ENCODE measurements at regions not wholly inside any gene's neighbourhood (a gene's known extent, or its start where the extent isn't known, plus 50 kb on each side); places are given as distances from the start of the nearest gene placed in this dataset.

GRCh38 chr4:89537281-89537680 is 229.7 kb upstream of the GPRIN3 start:
- Histone ChIP-seq H3K23ac (ENCODE audit: low read length) (no peak overlapping the region), H3K36me3 (ENCODE audit: control insufficient read depth, insufficient read depth, low read length) (no peaks in the 10 kb centered on the region), H3K27me3 (ENCODE audit: insufficient read depth, low read length, poor library complexity) (no peaks in the 10 kb centered on the region), H3K56ac (ENCODE audit: low read length) (no peak overlapping the region), H2BK120ac (ENCODE audit: low read depth, low read length) (no peak overlapping the region), H2AK5ac (ENCODE audit: low read length) (no peak overlapping the region), H3K4me1 (ENCODE audit: control insufficient read depth, low read depth, low read length) (no peaks in the 10 kb centered on the region), H3K79me1 (ENCODE audit: low read length) (no peaks in the 10 kb centered on the region), H3K27ac (ENCODE audit: low read depth, low read length) (no peak overlapping the region), H3K79me2 (ENCODE audit: control insufficient read depth, insufficient read depth, low read length) (no peaks in the 10 kb centered on the region), H3K9ac (ENCODE audit: low read length) (no peak overlapping the region), H3K18ac (ENCODE audit: low read length) (no peak overlapping the region), H2BK15ac (replicated peaks; ENCODE audit: low read depth) (no peak overlapping the region), H2BK5ac (ENCODE audit: low read length) (no peak overlapping the region), H3K4ac (ENCODE audit: low read depth, low read length) (no peak overlapping the region), H4K5ac (ENCODE audit: low read length) (no peak overlapping the region), H3K4me2 (ENCODE audit: low read length) (no peak overlapping the region), H3K4me3 (ENCODE audit: low read length) (no peak overlapping the region), H4K8ac (ENCODE audit: low read depth, low read length) (no peak overlapping the region)
- DNase-seq, result no peak
- WGBS (ENCODE audit: extremely low coverage, insufficient coverage, low lambda C conversion rate), result 100% methylated on average over 1 of the region's 1 CpG

- Histone ChIP-seq H3K4ac (ENCODE audit: low read depth, low read length) (no peak overlapping the region), H3K56ac (ENCODE audit: low read length) (no peak overlapping the region), H3K27me3 (ENCODE audit: insufficient read depth, low read length, poor library complexity) (no peaks in the 10 kb centered on the region), H3K27ac (ENCODE audit: low read depth, low read length) (no peak overlapping the region), H2AK5ac (ENCODE audit: low read length) (no peak overlapping the region), H2BK120ac (ENCODE audit: low read depth, low read length) (no peak overlapping the region), H3K23ac (ENCODE audit: low read length) (no peak overlapping the region), H3K4me1 (ENCODE audit: control insufficient read depth, low read depth, low read length) (no peaks in the 10 kb centered on the region), H3K9ac (ENCODE audit: low read length) (no peak overlapping the region), H2BK15ac (replicated peaks; ENCODE audit: low read depth) (no peak overlapping the region), H3K36me3 (ENCODE audit: control insufficient read depth, insufficient read depth, low read length) (no peaks in the 10 kb centered on the region), H3K79me1 (ENCODE audit: low read length) (no peaks in the 10 kb centered on the region), H3K79me2 (ENCODE audit: control insufficient read depth, insufficient read depth, low read length) (no peaks in the 10 kb centered on the region), H3K4me3 (ENCODE audit: low read length) (no peak overlapping the region), H4K8ac (ENCODE audit: low read depth, low read length) (no peak overlapping the region), H2BK5ac (ENCODE audit: low read length) (no peak overlapping the region), H3K18ac (ENCODE audit: low read length) (no peak overlapping the region), H4K5ac (ENCODE audit: low read length) (no peak overlapping the region), H3K4me2 (ENCODE audit: low read length) (no peak overlapping the region)
- no peak for DNase-seq
- no CpG with 5 or more reads among the region's 3 CpGs for WGBS (ENCODE audit: extremely low coverage, insufficient coverage, low lambda C conversion rate)
These were observed 227.7 kb upstream of the GPRIN3 start for GRCh38 chr4:89535251-89535650.

GRCh38 chr4:89534356-89534755 is 226.8 kb upstream of the GPRIN3 start:
- Histone ChIP-seq H3K27ac (ENCODE audit: low read depth, low read length) (no peak overlapping the region), H2BK5ac (ENCODE audit: low read length) (no peak overlapping the region), H4K5ac (ENCODE audit: low read length) (no peak overlapping the region), H3K4ac (ENCODE audit: low read depth, low read length) (no peak overlapping the region), H2BK120ac (ENCODE audit: low read depth, low read length) (no peak overlapping the region), H3K79me2 (ENCODE audit: control insufficient read depth, insufficient read depth, low read length) (no peaks in the 10 kb centered on the region), H3K4me2 (ENCODE audit: low read length) (no peak overlapping the region), H3K9ac (ENCODE audit: low read length) (no peak overlapping the region), H2BK15ac (replicated peaks; ENCODE audit: low read depth) (no peak overlapping the region), H3K4me1 (ENCODE audit: control insufficient read depth, low read depth, low read length) (no peaks in the 10 kb centered on the region), H3K79me1 (ENCODE audit: low read length) (no peaks in the 10 kb centered on the region), H3K23ac (ENCODE audit: low read length) (no peak overlapping the region), H4K8ac (ENCODE audit: low read depth, low read length) (no peak overlapping the region), H3K27me3 (ENCODE audit: insufficient read depth, low read length, poor library complexity) (no peaks in the 10 kb centered on the region), H3K4me3 (ENCODE audit: low read length) (no peak overlapping the region), H3K18ac (ENCODE audit: low read length) (no peak overlapping the region), H3K56ac (ENCODE audit: low read length) (no peak overlapping the region), H2AK5ac (ENCODE audit: low read length) (no peak overlapping the region), H3K36me3 (ENCODE audit: control insufficient read depth, insufficient read depth, low read length) (no peaks in the 10 kb centered on the region)
- no peak for DNase-seq

GRCh38 chr4:89531932-89532640 is 224.5 kb upstream of the GPRIN3 start:
- H4K8ac ChIP-seq (ENCODE audit: low read depth, low read length), result no peak overlapping the region
- DNase-seq, result no peak
- no CpG with 5 or more reads among the region's 2 CpGs for WGBS (ENCODE audit: extremely low coverage, insufficient coverage, low lambda C conversion rate)

GRCh38 chr4:89528526-89529133 is 221.0 kb upstream of the GPRIN3 start:
- Histone ChIP-seq H3K4ac (ENCODE audit: low read depth, low read length) (no peak overlapping the region), H2AK5ac (ENCODE audit: low read length) (no peak overlapping the region), H3K18ac (ENCODE audit: low read length) (no peak overlapping the region), H4K8ac (ENCODE audit: low read depth, low read length) (no peak overlapping the region), H3K4me1 (ENCODE audit: control insufficient read depth, low read depth, low read length) (no peaks in the 10 kb centered on the region), H3K79me1 (ENCODE audit: low read length) (no peaks in the 10 kb centered on the region), H2BK5ac (ENCODE audit: low read length) (no peak overlapping the region), H4K5ac (ENCODE audit: low read length) (no peak overlapping the region), H2BK15ac (replicated peaks; ENCODE audit: low read depth) (no peak overlapping the region), H3K23ac (ENCODE audit: low read length) (no peak overlapping the region), H3K79me2 (ENCODE audit: control insufficient read depth, insufficient read depth, low read length) (no peaks in the 10 kb centered on the region), H3K27ac (ENCODE audit: low read depth, low read length) (no peak overlapping the region), H3K9ac (ENCODE audit: low read length) (no peak overlapping the region), H3K4me2 (ENCODE audit: low read length) (no peak overlapping the region), H3K4me3 (ENCODE audit: low read length) (no peak overlapping the region), H3K56ac (ENCODE audit: low read length) (no peak overlapping the region), H3K36me3 (ENCODE audit: control insufficient read depth, insufficient read depth, low read length) (no peaks in the 10 kb centered on the region), H3K27me3 (ENCODE audit: insufficient read depth, low read length, poor library complexity) (no peaks in the 10 kb centered on the region), H2BK120ac (ENCODE audit: low read depth, low read length) (no peak overlapping the region)
- WGBS (ENCODE audit: extremely low coverage, insufficient coverage, low lambda C conversion rate), result no CpG with 5 or more reads among the region's 4 CpGs
- DNase-seq, result no peak

More at GRCh38 chr4:89531932-89532640, 224.5 kb upstream of the GPRIN3 start:
- Histone ChIP-seq H2BK5ac (ENCODE audit: low read length) (no peak overlapping the region), H3K56ac (ENCODE audit: low read length) (no peak overlapping the region), H3K23ac (ENCODE audit: low read length) (no peak overlapping the region), H3K4me1 (ENCODE audit: control insufficient read depth, low read depth, low read length) (no peaks in the 10 kb centered on the region), H3K27me3 (ENCODE audit: insufficient read depth, low read length, poor library complexity) (no peaks in the 10 kb centered on the region), H2BK120ac (ENCODE audit: low read depth, low read length) (no peak overlapping the region), H3K18ac (ENCODE audit: low read length) (no peak overlapping the region), H2BK15ac (replicated peaks; ENCODE audit: low read depth) (no peak overlapping the region), H3K4ac (ENCODE audit: low read depth, low read length) (no peak overlapping the region), H3K4me3 (ENCODE audit: low read length) (no peak overlapping the region), H4K5ac (ENCODE audit: low read length) (no peak overlapping the region), H3K27ac (ENCODE audit: low read depth, low read length) (no peak overlapping the region), H3K79me1 (ENCODE audit: low read length) (no peaks in the 10 kb centered on the region), H2AK5ac (ENCODE audit: low read length) (no peak overlapping the region), H3K4me2 (ENCODE audit: low read length) (no peak overlapping the region), H3K79me2 (ENCODE audit: control insufficient read depth, insufficient read depth, low read length) (no peaks in the 10 kb centered on the region), H3K9ac (ENCODE audit: low read length) (no peak overlapping the region), H3K36me3 (ENCODE audit: control insufficient read depth, insufficient read depth, low read length) (no peaks in the 10 kb centered on the region)

GRCh38 chr4:89521826-89522225 is 214.2 kb upstream of the GPRIN3 start:
- H3K27ac ChIP-seq (ENCODE audit: low read depth, low read length), result no peak overlapping the region
- no CpG with 5 or more reads among the region's 4 CpGs for WGBS (ENCODE audit: extremely low coverage, insufficient coverage, low lambda C conversion rate)

More at GRCh38 chr4:89521826-89522225, 214.2 kb upstream of the GPRIN3 start:
- Histone ChIP-seq H3K4me1 (ENCODE audit: control insufficient read depth, low read depth, low read length) (no peaks in the 10 kb centered on the region), H2BK15ac (replicated peaks; ENCODE audit: low read depth) (no peak overlapping the region), H3K79me1 (ENCODE audit: low read length) (no peaks in the 10 kb centered on the region), H3K56ac (ENCODE audit: low read length) (no peak overlapping the region), H3K27me3 (ENCODE audit: insufficient read depth, low read length, poor library complexity) (no peaks in the 10 kb centered on the region), H2AK5ac (ENCODE audit: low read length) (no peak overlapping the region), H4K8ac (ENCODE audit: low read depth, low read length) (no peak overlapping the region), H3K18ac (ENCODE audit: low read length) (no peak overlapping the region), H2BK5ac (ENCODE audit: low read length) (no peak overlapping the region), H3K79me2 (ENCODE audit: control insufficient read depth, insufficient read depth, low read length) (no peaks in the 10 kb centered on the region), H4K5ac (ENCODE audit: low read length) (no peak overlapping the region), H3K9ac (ENCODE audit: low read length) (no peak overlapping the region), H3K36me3 (ENCODE audit: control insufficient read depth, insufficient read depth, low read length) (no peaks in the 10 kb centered on the region), H3K23ac (ENCODE audit: low read length) (no peak overlapping the region), H3K4me2 (ENCODE audit: low read length) (no peak overlapping the region), H3K4ac (ENCODE audit: low read depth, low read length) (no peak overlapping the region), H2BK120ac (ENCODE audit: low read depth, low read length) (no peak overlapping the region), H3K4me3 (ENCODE audit: low read length) (no peak overlapping the region)
- no peak for DNase-seq

Measured in mesendoderm (in vitro differentiated cells).